DND-41 (cell line): ENCODE measurements at regions not wholly inside any gene's neighbourhood (a gene's known extent, or its start where the extent isn't known, plus 50 kb on each side); places are given as distances from the start of the nearest gene placed in this dataset.
"Not testable (repeated sequence)": the region's sequence is repeated elsewhere in the genome, so short reads cannot be mapped to it uniquely, and the experiment has no call there.

ENCODE experiments used
- EZH2 ChIP-seq: IDR thresholded peaks from 3 replicates; pipeline ENCODE4 v1.6.1; 2012; ENCODE audit warnings: borderline replicate concordance, low read depth, mild to moderate bottlenecking, moderate library complexity, low read length, inconsistent platforms; ENCODE audit not compliant: severe bottlenecking
- TF ChIP-seq, protein P1 (sequence below): IDR thresholded peaks from 2 replicates; pipeline ENCODE4 v1.5.1; 2012; ENCODE audit warnings: borderline replicate concordance, low read length, moderate library complexity, mild to moderate bottlenecking; ENCODE audit not compliant: poor library complexity, severe bottlenecking; ENCODE audit errors: extremely low read depth

DNA sequence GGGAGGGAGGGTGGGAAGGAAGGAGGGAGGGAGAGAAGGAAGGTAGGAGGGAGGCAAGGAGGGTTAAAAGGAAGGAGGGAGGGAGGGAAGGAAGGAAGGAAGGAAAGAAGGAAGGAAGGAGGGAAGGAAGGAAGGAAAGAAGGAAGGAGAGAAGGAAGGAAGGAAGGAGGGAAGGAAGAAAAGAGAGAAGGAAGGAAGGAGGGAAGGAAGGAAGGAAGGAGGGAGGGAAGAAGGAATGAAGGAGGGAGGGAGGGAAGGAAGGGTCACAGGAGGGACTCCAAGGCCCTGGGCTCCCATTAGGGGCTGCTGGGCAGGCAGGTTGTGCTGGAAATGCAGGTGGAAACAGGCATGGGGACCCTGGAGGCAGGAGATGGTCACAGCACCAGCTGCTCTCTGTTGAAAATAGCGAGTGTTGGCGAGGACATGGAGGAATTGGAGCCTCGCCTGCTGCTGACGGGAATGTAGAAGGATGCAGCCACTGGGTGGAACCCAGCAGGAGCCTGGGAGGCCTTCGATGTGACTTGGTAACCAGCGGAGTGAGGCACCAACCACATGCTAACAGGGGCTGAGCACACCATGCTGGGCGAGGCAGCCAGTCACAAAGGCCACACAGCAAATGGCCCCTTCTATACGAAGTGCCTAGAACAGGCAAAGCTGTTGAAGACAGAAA is 217.3 kb upstream of the SGCG start:
- TF ChIP-seq, protein P1, sequence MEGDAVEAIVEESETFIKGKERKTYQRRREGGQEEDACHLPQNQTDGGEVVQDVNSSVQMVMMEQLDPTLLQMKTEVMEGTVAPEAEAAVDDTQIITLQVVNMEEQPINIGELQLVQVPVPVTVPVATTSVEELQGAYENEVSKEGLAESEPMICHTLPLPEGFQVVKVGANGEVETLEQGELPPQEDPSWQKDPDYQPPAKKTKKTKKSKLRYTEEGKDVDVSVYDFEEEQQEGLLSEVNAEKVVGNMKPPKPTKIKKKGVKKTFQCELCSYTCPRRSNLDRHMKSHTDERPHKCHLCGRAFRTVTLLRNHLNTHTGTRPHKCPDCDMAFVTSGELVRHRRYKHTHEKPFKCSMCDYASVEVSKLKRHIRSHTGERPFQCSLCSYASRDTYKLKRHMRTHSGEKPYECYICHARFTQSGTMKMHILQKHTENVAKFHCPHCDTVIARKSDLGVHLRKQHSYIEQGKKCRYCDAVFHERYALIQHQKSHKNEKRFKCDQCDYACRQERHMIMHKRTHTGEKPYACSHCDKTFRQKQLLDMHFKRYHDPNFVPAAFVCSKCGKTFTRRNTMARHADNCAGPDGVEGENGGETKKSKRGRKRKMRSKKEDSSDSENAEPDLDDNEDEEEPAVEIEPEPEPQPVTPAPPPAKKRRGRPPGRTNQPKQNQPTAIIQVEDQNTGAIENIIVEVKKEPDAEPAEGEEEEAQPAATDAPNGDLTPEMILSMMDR, result not testable (repeated sequence)
- TF ChIP-seq EZH2, result not testable (repeated sequence)
